Stimulated activated CD4-positive, alpha-beta T cell treated with anti-CD3 and anti-CD28 coated beads, TNF-alpha, amount 100 ng/mL, for 24 hours (primary cell): ENCODE measurements at regions not wholly inside any gene's neighbourhood (a gene's known extent, or its start where the extent isn't known, plus 50 kb on each side); places are given as distances from the start of the nearest gene placed in this dataset.
"Not testable (repeated sequence)": the region's sequence is repeated elsewhere in the genome, so short reads cannot be mapped to it uniquely, and the experiment has no call there.

Experiments
- DNase-seq, 3 experiments: peaks; one replicate each; pipeline ENCODE4 v3.0.0-alpha.2; 2020; ENCODE audit warnings: low read depth in 3 of 3

DNA sequence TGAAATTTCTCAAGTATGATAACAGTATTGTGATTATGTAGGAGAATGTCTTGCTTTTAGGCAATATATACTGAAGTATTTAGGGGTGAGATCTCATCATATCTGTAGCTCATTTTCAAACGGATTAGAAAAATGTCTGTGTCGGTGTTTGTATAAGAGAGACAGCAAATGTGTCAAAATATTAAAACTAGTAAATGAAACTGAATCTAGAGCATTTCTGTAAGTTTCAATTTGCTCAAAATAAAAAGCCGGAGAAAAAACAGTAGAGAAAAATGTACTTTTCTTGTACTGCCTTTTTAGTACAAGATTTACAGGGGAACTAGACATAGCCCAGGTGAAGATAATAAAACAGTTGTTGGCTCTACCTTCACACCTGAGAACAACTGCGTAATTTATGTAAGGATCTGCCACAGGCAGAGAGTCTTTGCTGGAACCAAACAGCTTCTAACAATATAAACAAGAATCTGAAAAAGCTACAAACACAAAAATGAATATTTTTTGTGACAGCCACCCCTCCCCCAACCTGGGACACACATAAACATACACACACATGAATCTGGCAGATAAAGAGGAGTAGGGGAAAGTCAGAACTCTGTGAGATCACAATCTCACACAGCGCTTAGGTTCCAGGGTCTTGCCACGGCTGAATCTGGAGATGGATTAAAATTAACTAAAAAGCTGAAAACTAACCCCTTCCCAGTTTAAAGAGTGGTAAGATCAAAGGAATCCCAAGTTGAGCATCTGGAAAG, 153.3 kb downstream of the AVL9 start:
- DNase-seq: no peak

DNA sequence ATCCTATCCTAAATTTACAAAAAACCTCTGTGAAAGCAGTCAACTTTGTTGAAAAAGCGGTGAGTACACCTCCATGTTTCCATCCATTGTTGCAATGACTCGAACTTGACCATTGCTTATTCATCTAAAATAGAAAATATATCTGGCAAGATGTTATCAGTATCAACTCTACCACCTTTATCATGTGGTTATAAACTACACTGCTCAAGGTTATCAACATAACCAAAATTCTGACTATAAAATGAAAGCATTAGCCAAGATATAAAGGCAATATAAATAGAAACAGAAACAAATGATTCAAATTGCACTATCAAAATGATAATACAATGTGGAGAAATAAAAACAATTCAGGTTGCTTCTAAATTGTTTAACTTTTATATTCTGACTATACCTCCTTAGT, 150.0 kb downstream of the AVL9 start:
- DNase-seq: not testable (repeated sequence)

DNA sequence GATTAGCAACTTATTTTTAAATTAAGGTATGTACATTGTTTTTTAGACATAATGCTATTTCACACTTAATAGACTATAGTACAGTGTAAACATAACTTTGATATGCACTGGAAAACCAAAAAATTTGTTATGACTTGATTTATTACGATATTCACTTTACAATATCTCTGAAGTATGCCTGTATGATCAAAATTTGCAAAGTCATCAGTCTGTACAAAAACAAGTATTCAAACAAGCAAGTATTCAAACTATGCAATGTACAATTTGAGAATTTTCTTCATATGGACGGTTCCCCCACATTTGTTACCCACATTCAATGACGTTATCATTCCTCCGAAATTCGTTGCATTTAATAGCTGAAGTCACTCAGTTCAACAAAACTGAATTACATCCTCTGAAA, 147.9 kb downstream of the AVL9 start:
- no peak for DNase-seq

DNA sequence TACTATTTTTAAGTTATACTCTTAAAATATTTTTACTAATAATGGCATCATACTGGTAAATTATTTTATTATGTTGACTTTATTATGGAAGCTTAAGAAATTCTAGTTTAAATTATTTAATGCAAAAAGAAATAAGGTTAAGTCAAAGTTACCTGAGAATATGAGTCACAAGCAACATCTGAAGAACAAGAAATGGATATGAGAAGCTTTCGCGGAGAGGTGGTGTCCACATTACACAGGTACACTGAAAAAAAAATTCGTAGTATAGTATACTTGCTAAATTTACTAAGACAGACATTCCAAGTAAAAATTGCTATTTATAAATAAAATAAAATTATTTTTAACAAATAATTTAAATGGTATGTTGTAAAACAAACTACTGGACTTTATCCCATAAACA, 143.8 kb downstream of the AVL9 start:
- DNase-seq: no peak

DNA sequence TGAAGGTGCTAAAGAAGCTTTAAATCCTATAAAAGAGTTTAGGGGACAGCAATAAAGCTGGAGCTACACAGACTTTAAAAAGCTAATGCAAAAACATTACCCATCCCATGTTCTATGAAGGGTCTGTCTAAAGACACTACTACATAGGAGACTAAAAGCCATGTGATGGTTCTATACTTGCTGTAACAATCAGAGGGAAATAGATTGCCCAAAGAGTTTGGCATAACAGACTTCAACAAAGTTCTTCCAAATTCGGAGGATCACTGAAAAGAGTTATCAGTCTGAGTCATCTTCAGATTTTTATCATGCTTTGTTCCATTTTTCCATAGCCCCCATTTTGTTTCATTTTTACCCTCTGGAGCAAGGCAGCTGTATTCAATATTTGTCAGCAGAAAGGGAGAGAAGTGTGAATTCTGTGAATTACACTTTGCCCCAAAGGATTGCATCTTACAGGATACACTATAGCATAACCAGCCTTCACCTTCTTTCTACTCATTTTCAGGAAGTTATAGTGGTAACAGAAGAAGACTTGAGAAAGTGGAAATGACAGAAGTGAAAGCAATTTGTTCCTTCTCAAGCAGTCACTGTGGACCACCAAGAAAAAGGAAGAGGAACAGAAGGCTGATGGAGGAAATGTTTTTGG, 143.3 kb downstream of the AVL9 start:
- DNase-seq: not testable (repeated sequence)
